BJ (cell line): ENCODE measurements at regions not wholly inside any gene's neighbourhood (a gene's known extent, or its start where the extent isn't known, plus 50 kb on each side); places are given as distances from the start of the nearest gene placed in this dataset.
"Not testable (repeated sequence)": the region's sequence is repeated elsewhere in the genome, so short reads cannot be mapped to it uniquely, and the experiment has no call there.

Source experiments
- CTCF ChIA-PET: fragments of 350-600 bp; formaldehyde crosslinking; extraction: SDS; loops from one replicate; lab custom pipeline; 2021; ENCODE audit warnings: antibody characterized with exemption, inconsistent platforms; lab: Yijun Ruan, JAX
- POLR2A ChIA-PET: fragments of 300-600 bp; sonication (Branson Sonifier 250); formaldehyde crosslinking; extraction: SDS; loops from one replicate; lab custom pipeline; 2021; ENCODE audit warnings: antibody characterized with exemption; lab: Charles Lee
- DNase-seq: peaks from one replicate; pipeline ENCODE4 v3.0.0-alpha.2; 2011; ENCODE audit warnings: low read depth
- H3K27me3 ChIP-seq: 2 replicates; pipeline ENCODE4 v1.6.0; 2011; ENCODE audit warnings: low read length; ENCODE audit not compliant: control insufficient read depth, insufficient read depth
- H3K36me3 ChIP-seq: 2 replicates; pipeline ENCODE4 v1.5.1; 2011; ENCODE audit warnings: low read length; ENCODE audit not compliant: control insufficient read depth, insufficient read depth
- H3K4me3 ChIP-seq: 2 replicates; pipeline ENCODE4 v1.5.1; 2011; ENCODE audit warnings: low read depth, mild to moderate bottlenecking, control low read depth, low read length
- CTCF ChIP-seq: IDR thresholded peaks from 2 replicates; pipeline ENCODE4 v1.5.1; 2011; ENCODE audit warnings: low read depth, mild to moderate bottlenecking, control low read depth, inconsistent platforms, low read length, moderate library complexity; ENCODE audit not compliant: insufficient read depth

- DNase-seq: no peak
- CTCF ChIA-PET: no interaction called here
- no peak overlapping the region for H3K4me3 ChIP-seq
- H3K36me3 ChIP-seq: no peaks in the 10 kb centered on the region
- H3K27me3 ChIP-seq: no peaks in the 10 kb centered on the region
- POLR2A ChIA-PET: no interaction called here
- no peak for TF ChIP-seq CTCF
Observed at GRCh38 chr2:185537689-185538088, 200.9 kb upstream of the FSIP2 start.

- no peaks in the 10 kb centered on the region for H3K27me3 ChIP-seq
- no peaks in the 10 kb centered on the region for H3K36me3 ChIP-seq
- ChIA-PET CTCF (no interaction called here), POLR2A (no interaction called here)
- no peak overlapping the region for H3K4me3 ChIP-seq
- no peak for TF ChIP-seq CTCF
- no peak for DNase-seq
Observed at GRCh38 chr2:185567196-185567595, 171.4 kb upstream of the FSIP2 start.

DNA sequence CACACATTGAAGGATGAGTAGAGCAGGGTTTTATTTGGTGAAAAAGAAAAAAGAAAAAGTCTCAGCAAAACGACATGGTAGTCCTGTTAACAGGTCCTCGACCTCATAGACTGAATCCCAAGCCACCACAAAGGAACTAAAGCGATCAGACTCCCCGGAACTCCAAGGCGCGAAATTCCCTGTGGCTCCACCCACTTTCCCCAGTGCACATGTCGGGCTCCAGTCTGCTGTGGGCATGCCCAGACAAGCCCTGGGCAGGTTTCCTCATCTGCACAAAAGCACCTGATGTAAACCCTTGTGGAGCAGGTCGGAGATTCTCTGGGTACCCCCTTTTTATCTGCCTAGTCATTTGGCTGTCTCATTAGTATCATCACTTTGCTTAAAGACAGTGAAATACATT lies 170.7 kb upstream of the FSIP2 start:
- Histone ChIP-seq H3K36me3 (no peaks in the 10 kb centered on the region), H3K27me3 (no peaks in the 10 kb centered on the region), H3K4me3 (no peak overlapping the region)
- DNase-seq: no peak
- no peak for TF ChIP-seq CTCF
- ChIA-PET CTCF (no interaction called here), POLR2A (no interaction called here)

GRCh38 chr2:185578322-185578721 lies 160.3 kb upstream of the FSIP2 start:
- POLR2A ChIA-PET: no interaction called here
- TF ChIP-seq CTCF: no peak
- CTCF ChIA-PET: no interaction called here

DNA sequence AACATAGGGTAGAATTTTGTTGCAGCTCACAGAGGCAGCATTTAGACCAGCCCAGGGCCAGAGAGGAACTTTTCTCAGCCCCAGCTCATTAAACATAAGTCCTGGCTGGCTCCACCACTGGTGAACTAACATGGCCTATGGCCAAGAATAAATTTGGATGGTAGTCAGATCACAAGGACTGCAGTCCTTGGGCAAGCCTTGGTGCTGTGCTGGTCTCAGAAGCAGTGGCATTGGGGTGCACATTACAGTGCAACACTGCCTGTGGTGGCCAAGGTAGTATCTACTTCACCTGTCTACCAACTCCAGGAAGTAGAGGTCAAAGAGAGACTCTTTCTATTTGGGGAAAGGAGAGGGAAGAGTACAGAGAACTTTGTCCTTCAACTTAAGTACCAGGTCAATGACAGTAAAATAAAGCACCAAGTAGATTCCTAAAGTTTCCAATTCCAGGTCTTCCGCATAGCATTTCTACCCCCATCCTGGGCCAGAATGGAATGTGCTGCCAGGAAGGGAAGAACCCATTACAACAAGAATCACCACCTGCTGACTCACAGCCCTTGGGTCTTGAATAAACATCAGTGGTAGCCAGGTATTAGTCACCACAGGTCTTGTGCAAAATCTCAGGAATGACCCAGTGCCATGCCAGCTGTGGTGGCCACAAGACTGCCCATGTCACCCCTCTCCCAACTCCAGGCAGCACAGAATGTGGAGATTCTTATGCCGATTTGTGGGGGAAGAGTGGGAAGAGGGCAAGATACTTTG lies 155.4 kb upstream of the FSIP2 start:
- DNase-seq: no peak
- no peaks in the 10 kb centered on the region for H3K27me3 ChIP-seq
- POLR2A ChIA-PET: interaction anchor here (0.7 kb wide), 1 partner anchor 44 kb away, joined by 3 read pairs; no protein-coding TSS in a partner anchor
- H3K36me3 ChIP-seq: no peaks in the 10 kb centered on the region
- CTCF ChIA-PET: interaction anchor here (0.6 kb wide), 1 partner anchor 558 kb away, joined by 3 read pairs; no protein-coding TSS in a partner anchor
- no peak for TF ChIP-seq CTCF
- no peak overlapping the region for H3K4me3 ChIP-seq

More at GRCh38 chr2:185578322-185578721, 160.3 kb upstream of the FSIP2 start:
- H3K4me3 ChIP-seq: no peak overlapping the region
- H3K36me3 ChIP-seq: no peaks in the 10 kb centered on the region
- H3K27me3 ChIP-seq: no peaks in the 10 kb centered on the region
- DNase-seq: no peak

DNA sequence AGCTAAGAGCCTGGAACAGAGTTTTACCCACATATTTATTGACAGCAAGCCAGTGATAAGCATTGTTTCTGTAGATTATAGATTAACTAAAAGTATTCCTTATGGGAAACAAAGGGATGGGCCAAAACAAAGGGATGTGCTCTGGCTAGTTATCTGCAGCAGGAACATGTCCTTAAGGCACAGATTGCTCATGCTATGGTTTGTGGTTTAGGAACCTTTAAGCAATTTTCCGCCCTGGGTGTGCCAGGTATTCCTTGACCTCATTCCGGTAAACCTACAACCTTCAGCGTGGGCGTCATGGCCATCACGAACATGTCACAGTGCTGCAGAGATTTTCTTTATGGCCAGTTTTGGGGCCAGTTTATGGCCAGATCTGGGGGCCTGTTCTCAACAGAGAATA lies 153.4 kb upstream of the FSIP2 start:
- POLR2A ChIA-PET, DNase-seq, CTCF ChIA-PET, H3K27me3 ChIP-seq, H3K4me3 ChIP-seq, H3K36me3 ChIP-seq: not testable (repeated sequence)

- CTCF ChIA-PET, H3K36me3 ChIP-seq, POLR2A ChIA-PET, H3K27me3 ChIP-seq, DNase-seq, H3K4me3 ChIP-seq: not testable (repeated sequence)
Observed at GRCh38 chr2:185591276-185591675, 147.3 kb upstream of the FSIP2 start.
